NCI-H345 treated with DMSO at 0.1 percent for 48 hours (cell line): ENCODE measurements at regions not wholly inside any gene's neighbourhood (a gene's known extent, or its start where the extent isn't known, plus 50 kb on each side); places are given as distances from the start of the nearest gene placed in this dataset.
"Not testable (repeated sequence)": the region's sequence is repeated elsewhere in the genome, so short reads cannot be mapped to it uniquely, and the experiment has no call there.

Experiments used
- DNase-seq: peaks from one replicate; lab custom pipeline; 2025; ENCODE audit not compliant: unreplicated experiment; lab: John Stamatoyannopoulos, UW

DNA sequence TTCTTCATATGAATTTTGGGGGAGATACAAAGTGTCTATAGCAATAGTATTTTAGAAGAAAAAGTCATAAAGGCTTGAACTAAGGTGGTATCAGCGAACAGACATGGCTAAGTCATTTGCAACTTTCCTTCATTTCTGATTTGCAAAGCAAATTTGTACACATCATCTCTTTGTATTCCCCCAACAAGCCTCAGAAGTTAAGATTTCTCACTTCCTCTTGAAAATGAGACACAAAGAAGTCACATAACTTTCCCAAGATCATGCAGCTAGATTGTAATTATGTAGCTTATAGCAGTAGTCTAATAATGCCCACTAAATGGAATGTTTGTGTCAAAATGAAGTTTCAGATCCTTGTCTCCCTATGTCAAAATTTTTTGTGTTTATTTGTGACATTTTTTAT is 709.8 kb upstream of the HS3ST1 start:
- no peak for DNase-seq

- peak; percentile 7 for DNase-seq
Measured at GRCh38 chr4:12137575-12137974, 708.9 kb upstream of the HS3ST1 start.

DNA sequence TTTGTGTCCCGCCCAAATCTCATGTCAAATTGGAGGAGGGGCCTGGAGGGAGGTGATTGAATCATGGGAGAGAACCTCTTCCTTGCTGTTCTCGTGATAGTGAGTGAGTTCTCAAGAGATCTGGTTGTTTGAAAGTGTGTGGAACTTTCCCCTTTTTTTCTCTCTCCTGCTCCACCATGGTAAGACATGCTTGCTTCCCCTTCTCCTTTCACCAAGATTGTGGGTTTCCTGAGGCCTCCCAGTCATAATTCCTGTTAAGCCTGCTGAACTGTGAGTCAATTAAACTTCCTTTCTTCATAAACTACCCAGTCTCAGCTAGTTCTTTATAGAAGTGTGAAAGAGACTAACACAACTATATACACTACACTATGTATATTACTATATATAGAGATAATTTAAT is 697.8 kb upstream of the HS3ST1 start:
- no peak for DNase-seq

DNA sequence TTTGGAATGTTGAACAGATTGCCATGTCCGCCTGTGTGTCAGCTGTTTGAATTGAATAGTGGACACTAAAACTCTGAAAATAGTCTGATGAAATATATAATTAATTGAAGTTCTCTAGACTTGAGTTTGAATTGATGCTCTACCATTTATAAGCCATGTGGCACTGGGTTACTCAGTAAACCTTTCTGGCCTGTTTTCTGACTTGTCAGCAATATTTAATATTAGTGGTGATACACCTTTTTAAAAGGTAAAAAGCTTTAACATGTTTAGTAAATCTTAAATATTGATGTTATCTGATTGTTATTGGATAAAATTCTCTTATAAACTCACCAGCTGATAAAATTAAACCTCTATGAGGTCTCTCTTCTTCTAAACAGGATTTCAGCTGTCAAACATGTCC is 695.4 kb upstream of the HS3ST1 start:
- DNase-seq, result no peak

DNA sequence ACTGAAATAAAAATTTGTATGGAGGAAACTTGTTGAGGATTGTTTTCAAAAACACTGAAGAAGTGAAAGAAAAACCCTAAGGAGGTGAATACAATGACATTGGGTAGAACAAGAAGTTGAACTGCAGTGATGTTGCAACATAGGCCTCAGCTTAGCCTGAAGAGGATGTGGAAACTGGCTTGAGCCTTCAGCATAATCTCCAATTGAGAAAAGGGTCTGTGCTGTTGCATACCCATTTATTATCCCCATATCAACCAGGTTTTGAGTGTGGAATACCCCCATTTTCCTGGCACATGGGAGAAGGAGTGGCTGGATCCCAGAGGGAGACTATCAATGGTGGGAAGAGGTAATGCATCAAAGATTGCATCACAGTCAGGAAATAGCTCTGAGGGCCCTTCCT is 695.0 kb upstream of the HS3ST1 start:
- no peak for DNase-seq

GRCh38 chr4:12122316-12122715 is 693.6 kb upstream of the HS3ST1 start:
- DNase-seq, result no peak

DNA sequence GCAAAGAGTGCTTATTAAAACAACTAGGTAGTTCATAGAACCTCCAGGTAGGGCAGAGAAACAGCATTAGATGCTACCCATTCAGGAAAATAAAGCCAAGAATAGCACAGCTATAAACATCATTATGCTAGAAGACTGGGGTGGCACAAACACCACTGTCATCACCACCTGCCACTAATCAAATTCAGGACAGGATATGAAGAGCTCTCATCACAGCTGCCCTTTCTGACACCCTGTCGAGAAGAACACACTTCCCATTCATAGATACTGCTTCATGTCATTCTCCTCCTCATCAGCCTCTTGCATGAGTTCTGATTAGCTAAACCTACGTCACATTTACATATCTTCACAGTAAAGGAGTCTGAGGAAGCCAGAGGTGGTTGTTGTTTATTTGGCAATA is 692.3 kb upstream of the HS3ST1 start:
- DNase-seq, result peak; percentile 46

DNA sequence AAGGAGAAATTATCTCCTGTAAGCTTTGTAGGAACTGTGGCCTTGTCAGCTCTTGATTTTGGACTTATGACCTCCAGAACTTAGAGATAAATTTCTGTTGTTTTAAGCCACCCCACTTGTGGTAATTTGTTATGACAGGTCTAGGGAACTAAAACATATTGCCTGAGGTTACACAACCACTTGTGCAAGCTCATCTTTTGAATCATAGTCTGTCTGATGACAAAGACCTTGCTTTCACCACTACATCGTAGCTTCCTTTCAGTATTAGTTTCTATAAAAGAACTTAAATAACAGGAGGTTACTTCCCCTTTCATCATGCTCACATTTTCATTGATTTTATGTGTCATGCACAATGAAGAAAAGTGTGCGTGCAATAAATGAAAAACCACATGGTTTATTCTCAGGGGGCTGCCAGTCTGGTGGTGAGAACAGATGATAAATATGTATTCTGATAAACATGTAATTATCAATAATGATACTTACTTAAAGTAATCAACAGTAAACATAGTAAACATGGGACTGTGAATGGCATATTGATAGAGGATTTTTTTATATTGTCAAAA is 690.0 kb upstream of the HS3ST1 start:
- no peak for DNase-seq

DNA sequence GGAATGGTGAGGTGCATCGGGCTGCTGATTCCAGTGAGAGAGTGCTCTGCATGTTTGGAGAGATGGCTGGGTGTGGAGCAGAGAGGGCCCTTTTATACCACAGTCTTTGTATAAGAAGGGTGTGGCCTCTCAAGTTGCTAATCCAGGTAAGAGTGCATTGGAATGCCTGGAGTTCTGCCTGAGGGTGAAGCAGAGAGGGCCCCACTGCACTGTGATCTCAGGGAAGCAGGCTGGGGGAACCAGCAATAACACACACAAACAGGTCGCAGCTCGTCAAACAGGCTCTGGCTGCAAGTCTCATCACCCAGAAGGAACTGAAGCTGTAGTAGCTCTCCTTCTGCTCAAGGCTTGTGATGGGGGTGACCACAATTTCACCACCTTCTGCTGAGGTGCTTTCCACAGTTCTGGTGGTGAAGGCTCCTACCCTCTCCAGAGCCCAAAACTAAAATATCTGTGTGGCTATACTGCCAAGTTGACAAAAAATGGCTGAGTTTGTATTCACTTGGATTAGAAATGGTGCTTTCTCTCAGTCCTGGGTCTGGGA is 687.4 kb upstream of the HS3ST1 start:
- DNase-seq, result no peak

DNA sequence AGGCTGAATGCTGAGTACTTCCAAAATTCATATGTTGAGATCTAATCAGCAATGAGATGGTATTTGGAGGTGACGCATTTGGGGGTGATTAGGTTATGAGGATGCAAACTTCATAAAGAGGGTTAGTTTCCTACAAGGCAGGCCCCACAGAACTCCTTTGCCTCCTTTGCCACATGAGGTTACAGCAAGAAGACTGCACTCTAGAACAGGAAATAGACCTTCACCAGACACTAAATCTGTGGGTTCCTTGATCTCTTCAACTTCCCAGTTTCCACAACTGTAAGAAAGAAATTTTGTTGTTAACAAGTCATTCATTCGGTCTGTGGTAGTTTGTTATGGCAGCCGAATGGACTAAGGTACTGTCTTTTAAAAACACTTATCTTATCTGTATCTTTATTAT is 681.9 kb upstream of the HS3ST1 start:
- DNase-seq, result no peak

GRCh38 chr4:12109056-12109455 is 680.4 kb upstream of the HS3ST1 start:
- not testable (repeated sequence) for DNase-seq

DNA sequence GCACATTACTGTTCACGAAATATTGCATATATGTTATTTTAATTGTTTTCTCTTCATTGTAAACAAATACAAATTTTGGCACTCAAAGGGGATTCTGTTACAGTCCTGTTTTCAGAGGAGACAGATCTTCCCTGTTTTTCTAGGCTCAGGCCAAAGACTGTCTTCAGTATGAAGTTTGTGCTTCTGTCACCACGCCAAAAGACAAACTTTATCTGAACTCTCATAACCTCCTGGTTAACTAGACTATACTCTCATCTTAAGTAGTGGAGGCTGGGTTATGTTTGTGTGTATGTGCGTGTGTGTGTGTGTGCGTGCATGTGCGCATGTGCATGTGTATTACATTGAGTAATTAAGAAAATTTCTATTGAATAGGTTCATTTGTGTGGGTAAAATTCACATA is 676.8 kb upstream of the HS3ST1 start:
- DNase-seq, result no peak

GRCh38 chr4:12089920-12090319 is 661.2 kb upstream of the HS3ST1 start:
- not testable (repeated sequence) for DNase-seq

GRCh38 chr4:12084690-12085089 is 656.0 kb upstream of the HS3ST1 start:
- no peak for DNase-seq

DNA sequence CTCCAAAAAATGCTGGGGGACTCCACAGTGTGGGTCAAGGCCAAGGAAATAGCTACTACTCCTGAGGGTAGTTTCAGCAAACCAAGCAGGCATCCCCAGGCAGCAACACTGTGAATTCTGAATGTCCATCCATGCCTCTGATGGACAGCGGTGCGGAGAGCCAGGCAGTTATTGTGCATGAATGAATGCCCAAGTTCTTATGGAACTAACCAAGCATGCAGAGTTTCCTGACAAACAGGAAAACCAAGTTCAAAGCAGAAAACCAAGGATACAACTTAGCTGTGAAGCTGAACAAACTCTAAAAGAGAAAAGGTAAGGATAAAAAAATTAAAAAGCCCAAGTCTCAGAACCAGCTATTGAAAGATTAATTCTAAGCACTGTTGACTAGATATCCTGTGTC is 642.6 kb upstream of the HS3ST1 start:
- DNase-seq, result no peak

- no peak for DNase-seq
Measured at GRCh38 chr4:12053966-12054365, 625.3 kb upstream of the HS3ST1 start.

- no peak for DNase-seq
Measured at GRCh38 chr4:12053556-12053955, 624.9 kb upstream of the HS3ST1 start.

DNA sequence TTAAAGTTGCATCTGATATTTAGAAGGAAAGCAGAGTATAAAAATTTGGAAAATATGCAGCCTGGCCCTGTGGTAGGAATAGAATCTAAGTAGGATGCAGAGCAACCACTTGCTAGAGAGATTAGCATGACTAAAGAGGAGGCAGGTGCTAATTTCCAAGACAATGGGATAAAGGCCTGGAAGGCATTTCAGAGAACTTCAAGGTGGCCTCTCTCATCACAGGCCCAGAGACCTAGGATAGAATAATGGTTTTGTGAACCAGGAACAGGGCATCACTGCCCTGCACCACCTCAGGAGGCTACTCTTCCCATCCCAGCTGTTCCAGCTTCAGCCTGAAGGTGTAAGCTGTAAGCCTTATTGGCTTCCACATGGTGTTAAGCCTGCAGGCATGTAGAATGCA is 621.7 kb upstream of the HS3ST1 start:
- no peak for DNase-seq

DNA sequence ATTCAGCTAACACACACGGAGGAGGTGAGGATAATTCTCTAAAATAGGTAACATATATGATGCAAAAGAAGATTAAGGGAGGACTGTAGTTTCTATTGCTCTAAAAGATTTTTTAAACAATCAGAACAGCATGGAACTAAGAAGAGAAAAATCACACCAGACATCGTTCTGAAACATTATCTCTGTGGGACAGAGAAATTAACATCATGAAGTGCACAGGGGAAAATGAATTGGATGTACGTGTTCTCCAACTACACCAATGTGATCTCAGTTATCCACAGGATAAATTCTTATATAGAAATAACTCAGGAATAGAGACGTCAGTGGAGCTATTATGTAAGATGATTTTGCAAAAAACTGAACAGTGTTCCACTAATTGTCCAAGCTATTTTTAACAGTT is 614.1 kb upstream of the HS3ST1 start:
- DNase-seq, result no peak

- no peak for DNase-seq
Measured at GRCh38 chr4:12041828-12042227, 613.1 kb upstream of the HS3ST1 start.

DNA sequence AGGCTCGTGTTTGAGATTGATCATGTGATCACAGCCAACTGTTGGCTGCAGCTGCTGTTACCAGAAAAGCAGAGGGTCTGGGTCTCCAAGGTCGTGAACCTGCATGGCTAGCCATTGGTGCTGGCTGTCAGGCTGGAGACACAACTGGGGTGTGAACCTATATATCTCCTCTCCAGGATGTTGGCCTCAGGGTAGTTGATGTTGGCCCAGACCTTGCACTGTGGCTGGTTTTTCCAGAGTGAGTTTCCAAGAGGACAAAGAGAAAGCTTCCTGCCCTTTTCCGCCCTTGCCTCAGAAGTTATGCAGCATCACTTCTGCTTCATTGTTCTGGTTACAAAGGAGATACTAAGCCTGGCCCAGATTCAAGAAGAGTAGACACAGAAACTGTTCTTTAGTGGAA is 607.8 kb upstream of the HS3ST1 start:
- DNase-seq, result no peak

DNA sequence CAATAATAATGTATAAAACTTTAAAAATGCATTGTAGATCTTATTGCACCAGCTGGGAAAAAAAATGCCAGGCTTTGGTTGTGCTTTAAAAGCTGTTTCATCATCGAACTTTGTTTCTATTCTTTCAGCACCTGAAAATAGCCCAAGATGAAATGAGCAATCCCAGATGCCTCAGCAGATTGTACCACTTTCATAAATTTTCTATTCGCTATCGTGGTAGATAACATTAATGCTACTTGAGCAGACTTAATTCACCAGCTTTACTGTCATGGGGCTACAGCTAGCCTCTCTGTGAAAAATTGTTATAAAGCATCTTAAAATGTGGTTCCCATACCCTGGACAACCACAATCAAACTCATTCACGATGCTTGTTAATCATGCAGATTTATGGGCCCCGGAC is 599.6 kb upstream of the HS3ST1 start:
- DNase-seq, result no peak

DNA sequence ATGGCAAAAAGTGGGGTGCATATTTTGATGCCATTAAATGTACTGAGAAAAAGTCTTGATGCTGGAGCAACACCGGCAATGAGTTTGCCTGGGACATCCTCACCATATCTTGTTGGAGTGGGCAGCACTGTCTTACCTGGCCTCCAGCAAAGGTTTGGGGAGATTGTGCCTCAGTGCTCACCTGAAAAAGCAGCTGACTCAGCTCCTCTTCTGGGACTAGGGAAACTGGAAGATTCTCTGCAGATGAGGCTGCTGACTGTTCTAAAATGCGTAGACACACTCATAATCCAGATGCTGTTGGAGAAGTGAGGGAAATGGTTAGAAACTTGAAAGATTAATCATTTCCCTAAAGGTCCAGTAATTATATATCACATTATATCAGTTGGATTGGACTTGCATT is 593.7 kb upstream of the HS3ST1 start:
- DNase-seq, result no peak

GRCh38 chr4:12016729-12017128 is 588.0 kb upstream of the HS3ST1 start:
- no peak for DNase-seq
